ENCODE measurements at regions not wholly inside any gene's neighbourhood (a gene's known extent, or its start where the extent isn't known, plus 50 kb on each side); places are given as distances from the start of the nearest gene placed in this dataset.
A peak's percentile ranks its signal among the peaks of the same experiment; 100 is the strongest.
"Not testable (repeated sequence)": the region's sequence is repeated elsewhere in the genome, so short reads cannot be mapped to it uniquely, and the experiment has no call there.

GRCh38 chr16:82300374-82300951 lies 130.4 kb upstream of the MPHOSPH6 start:
- DNase-seq (ENCODE audit: low read depth in 2 of 2) = no peak

GRCh38 chr16:82298472-82298871 lies 128.4 kb upstream of the MPHOSPH6 start:
- no peak for DNase-seq (ENCODE audit: low read depth in 2 of 2)

- DNase-seq (ENCODE audit: low read depth in 2 of 2) = no peak
These were observed 125.5 kb upstream of the MPHOSPH6 start for GRCh38 chr16:82295290-82296201.

- DNase-seq (ENCODE audit: low read depth in 2 of 2) = no peak
These were observed 123.6 kb upstream of the MPHOSPH6 start for GRCh38 chr16:82293671-82294070.

- DNase-seq (ENCODE audit: low read depth in 2 of 2) = no peak
These were observed 117.9 kb upstream of the MPHOSPH6 start for GRCh38 chr16:82287937-82288336.

GRCh38 chr16:82282662-82283061 lies 112.6 kb upstream of the MPHOSPH6 start:
- no peak for DNase-seq (ENCODE audit: low read depth in 2 of 2)

GRCh38 chr16:82281544-82281943 lies 111.5 kb upstream of the MPHOSPH6 start:
- no peak for DNase-seq (ENCODE audit: low read depth in 2 of 2)

GRCh38 chr16:82280867-82281266 lies 110.8 kb upstream of the MPHOSPH6 start:
- DNase-seq (ENCODE audit: low read depth in 2 of 2) = no peak

GRCh38 chr16:82275349-82275748 lies 105.3 kb upstream of the MPHOSPH6 start:
- DNase-seq (ENCODE audit: low read depth in 2 of 2) = not testable (repeated sequence)

GRCh38 chr16:82271636-82272035 lies 101.6 kb upstream of the MPHOSPH6 start:
- DNase-seq (ENCODE audit: low read depth in 2 of 2) = no peak

- not testable (repeated sequence) for DNase-seq (ENCODE audit: low read depth in 2 of 2)
These were observed 97.7 kb upstream of the MPHOSPH6 start for GRCh38 chr16:82267675-82268074.

- DNase-seq (ENCODE audit: low read depth in 2 of 2) = no peak
These were observed 95.8 kb upstream of the MPHOSPH6 start for GRCh38 chr16:82265809-82266208.

- no peak for DNase-seq (ENCODE audit: low read depth in 2 of 2)
These were observed 94.7 kb upstream of the MPHOSPH6 start for GRCh38 chr16:82264756-82265155.

- peak in 1 of 2 donors; percentile 16 for DNase-seq (ENCODE audit: low read depth in 2 of 2)
These were observed 93.6 kb upstream of the MPHOSPH6 start for GRCh38 chr16:82263521-82264143.

GRCh38 chr16:82262244-82262643 lies 92.2 kb upstream of the MPHOSPH6 start:
- DNase-seq (ENCODE audit: low read depth in 2 of 2) = no peak

GRCh38 chr16:82260212-82260795 lies 90.3 kb upstream of the MPHOSPH6 start:
- no peak for DNase-seq (ENCODE audit: low read depth in 2 of 2)

- DNase-seq (ENCODE audit: low read depth in 2 of 2) = no peak
These were observed 89.7 kb upstream of the MPHOSPH6 start for GRCh38 chr16:82259731-82260130.

- DNase-seq (ENCODE audit: low read depth in 2 of 2) = no peak
These were observed 88.0 kb upstream of the MPHOSPH6 start for GRCh38 chr16:82257990-82258389.

GRCh38 chr16:82252582-82252981 lies 82.6 kb upstream of the MPHOSPH6 start:
- no peak for DNase-seq (ENCODE audit: low read depth in 2 of 2)

GRCh38 chr16:82248677-82249076 lies 78.7 kb upstream of the MPHOSPH6 start:
- no peak for DNase-seq (ENCODE audit: low read depth in 2 of 2)

- DNase-seq (ENCODE audit: low read depth in 2 of 2) = no peak
These were observed 78.1 kb upstream of the MPHOSPH6 start for GRCh38 chr16:82248012-82248656.

GRCh38 chr16:82242201-82242600 lies 72.2 kb upstream of the MPHOSPH6 start:
- DNase-seq (ENCODE audit: low read depth in 2 of 2) = no peak

All from stimulated activated CD8-positive, alpha-beta memory T cell treated with anti-CD3 and anti-CD28 coated beads, Interleukin-7, amount 100 ng/mL, for 1 hour (primary cell).